ENCODE measurements at regions not wholly inside any gene's neighbourhood (a gene's known extent, or its start where the extent isn't known, plus 50 kb on each side); places are given as distances from the start of the nearest gene placed in this dataset.

DNA sequence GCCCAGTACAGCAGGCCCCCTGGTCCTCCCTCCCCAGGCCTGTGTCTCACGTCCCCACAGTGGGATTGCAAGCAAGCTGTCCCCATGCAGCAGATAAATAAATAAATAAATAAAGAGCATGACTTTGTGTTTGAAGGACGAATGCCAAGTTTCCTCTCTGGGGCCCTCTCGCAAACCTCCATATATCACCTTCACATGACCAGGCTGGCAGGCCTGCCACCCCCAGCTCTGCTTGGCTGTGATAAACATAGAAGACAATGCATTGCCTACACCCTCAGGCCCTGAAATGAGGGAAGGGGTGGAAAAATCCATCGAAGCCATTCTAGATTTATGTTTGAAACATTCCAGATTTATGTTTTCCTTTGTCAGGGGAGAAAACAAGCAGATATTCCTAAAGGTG lies 107.3 kb downstream of the CCT6B start:
- TF ChIP-seq CTCF (IDR thresholded peaks at IDR 0.05): no peak
- no peak for TF ChIP-seq POLR2A (IDR thresholded peaks at IDR 0.05)
